ENCODE measurements at regions not wholly inside any gene's neighbourhood (a gene's known extent, or its start where the extent isn't known, plus 50 kb on each side); places are given as distances from the start of the nearest gene placed in this dataset.

DNA sequence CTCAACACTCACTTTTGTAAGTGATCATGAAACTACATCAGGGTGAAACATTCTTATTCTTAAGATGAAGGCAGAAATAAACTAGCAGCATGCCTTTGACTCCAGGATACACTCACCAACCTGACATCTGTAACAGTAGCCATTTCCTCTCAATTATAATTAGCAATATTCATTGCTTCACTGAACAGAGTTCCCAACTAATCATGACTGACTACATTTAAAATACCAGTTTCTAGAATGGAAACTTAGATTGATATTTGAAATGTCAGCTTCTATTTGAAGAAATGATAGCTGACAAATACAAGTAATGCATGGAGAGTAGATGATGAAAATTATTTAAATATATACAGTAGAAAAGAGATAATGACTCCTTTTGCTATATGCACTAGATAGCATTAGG lies 1023.8 kb downstream of the MRPL39 start:
- no peak overlapping the region for H3K27ac ChIP-seq
- TF ChIP-seq, protein P1, sequence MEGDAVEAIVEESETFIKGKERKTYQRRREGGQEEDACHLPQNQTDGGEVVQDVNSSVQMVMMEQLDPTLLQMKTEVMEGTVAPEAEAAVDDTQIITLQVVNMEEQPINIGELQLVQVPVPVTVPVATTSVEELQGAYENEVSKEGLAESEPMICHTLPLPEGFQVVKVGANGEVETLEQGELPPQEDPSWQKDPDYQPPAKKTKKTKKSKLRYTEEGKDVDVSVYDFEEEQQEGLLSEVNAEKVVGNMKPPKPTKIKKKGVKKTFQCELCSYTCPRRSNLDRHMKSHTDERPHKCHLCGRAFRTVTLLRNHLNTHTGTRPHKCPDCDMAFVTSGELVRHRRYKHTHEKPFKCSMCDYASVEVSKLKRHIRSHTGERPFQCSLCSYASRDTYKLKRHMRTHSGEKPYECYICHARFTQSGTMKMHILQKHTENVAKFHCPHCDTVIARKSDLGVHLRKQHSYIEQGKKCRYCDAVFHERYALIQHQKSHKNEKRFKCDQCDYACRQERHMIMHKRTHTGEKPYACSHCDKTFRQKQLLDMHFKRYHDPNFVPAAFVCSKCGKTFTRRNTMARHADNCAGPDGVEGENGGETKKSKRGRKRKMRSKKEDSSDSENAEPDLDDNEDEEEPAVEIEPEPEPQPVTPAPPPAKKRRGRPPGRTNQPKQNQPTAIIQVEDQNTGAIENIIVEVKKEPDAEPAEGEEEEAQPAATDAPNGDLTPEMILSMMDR (conservative IDR thresholded peaks at IDR 0.05) = no peak

DNA sequence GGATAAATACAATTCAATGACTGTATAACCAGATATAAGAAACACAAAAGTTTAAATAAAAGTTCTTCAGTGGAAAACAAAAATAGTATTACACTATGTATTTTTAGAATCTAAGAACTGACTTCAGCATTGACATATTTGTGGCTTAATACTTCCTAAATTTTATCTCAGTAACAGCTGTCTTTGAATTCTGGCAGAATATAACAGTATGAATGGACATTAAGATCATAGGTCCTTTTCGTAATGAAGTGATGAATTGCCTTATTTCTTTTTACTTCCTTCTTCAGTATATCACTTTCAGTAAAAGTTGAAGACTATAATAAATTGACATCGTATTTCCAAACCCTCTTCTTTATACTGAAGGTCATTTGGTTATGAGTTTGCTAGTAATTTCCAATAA lies 1030.0 kb downstream of the MRPL39 start:
- no peak overlapping the region for H3K27ac ChIP-seq

DNA sequence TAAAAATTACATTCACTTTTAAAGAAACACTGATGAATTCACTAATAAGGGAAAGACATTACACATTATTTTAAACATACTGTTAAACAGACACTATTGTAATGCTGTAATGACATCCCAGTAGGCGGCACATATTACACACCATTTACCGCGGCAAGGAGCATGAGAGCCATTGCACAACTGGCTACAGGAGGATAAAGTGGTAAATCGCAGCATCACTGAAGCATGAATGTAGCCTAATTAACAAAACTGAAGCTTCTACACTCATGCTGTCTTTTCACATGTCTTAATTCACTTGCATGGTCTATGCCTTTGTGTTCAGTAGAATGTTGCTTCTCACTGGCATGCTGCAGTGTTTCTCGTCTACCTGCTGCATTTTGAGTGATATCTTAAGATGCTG lies 1046.0 kb downstream of the MRPL39 start:
- TF ChIP-seq, protein P1 (conservative IDR thresholded peaks at IDR 0.05) = no peak

More for the DNA sequence above, 1030.0 kb downstream of the MRPL39 start:
- TF ChIP-seq, protein P1 (conservative IDR thresholded peaks at IDR 0.05) = no peak

DNA sequence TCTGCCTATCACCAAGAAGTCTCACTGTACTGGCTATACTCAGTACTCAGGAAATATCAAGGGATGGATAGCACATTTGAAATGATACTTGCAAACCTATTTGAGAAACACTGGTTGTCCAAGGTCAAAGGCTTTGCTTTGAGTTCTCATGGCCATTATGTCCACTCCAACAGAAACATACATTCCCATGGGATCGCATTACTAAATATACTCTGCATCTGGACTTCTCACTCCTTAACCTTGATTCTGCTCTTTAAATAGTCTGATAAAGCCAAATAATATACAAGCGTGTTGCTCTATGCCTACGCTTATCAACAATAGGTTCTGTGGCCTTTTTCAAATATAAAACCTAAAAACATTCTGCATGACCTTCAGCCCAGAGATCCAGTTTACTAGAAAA lies 1054.8 kb downstream of the MRPL39 start:
- no peak overlapping the region for H3K27ac ChIP-seq
- TF ChIP-seq, protein P1 (conservative IDR thresholded peaks at IDR 0.05) = no peak

More for the DNA sequence above, 1046.0 kb downstream of the MRPL39 start:
- no peak overlapping the region for H3K27ac ChIP-seq

DNA sequence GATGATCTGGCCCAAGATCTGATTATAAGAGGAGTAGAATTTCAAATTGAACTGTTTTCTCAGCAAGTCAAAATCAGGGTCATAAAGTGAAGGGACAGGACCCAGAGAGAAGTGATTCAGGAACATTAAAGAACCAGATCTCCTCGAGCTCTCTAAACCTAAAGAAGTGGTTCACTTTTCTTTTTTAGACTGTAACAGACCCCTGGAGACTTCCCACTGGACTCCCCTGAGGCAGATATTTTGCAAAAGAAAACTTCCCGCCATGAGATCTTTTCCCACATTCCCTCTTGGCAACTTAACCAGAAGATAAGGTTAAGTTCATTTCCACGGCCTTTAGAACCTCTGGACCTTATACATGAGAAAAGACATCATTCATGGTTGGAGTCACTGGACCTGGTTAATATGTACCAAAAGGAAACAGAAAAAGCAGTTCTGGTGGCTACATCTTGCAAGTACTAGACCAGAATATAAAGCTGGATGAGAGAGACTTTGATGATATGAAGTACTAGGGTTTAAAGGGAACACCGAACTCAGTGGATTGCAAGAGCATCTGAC lies 1061.4 kb downstream of the MRPL39 start:
- TF ChIP-seq, protein P1 (conservative IDR thresholded peaks at IDR 0.05) = no peak
- H3K27ac ChIP-seq = no peak overlapping the region

DNA sequence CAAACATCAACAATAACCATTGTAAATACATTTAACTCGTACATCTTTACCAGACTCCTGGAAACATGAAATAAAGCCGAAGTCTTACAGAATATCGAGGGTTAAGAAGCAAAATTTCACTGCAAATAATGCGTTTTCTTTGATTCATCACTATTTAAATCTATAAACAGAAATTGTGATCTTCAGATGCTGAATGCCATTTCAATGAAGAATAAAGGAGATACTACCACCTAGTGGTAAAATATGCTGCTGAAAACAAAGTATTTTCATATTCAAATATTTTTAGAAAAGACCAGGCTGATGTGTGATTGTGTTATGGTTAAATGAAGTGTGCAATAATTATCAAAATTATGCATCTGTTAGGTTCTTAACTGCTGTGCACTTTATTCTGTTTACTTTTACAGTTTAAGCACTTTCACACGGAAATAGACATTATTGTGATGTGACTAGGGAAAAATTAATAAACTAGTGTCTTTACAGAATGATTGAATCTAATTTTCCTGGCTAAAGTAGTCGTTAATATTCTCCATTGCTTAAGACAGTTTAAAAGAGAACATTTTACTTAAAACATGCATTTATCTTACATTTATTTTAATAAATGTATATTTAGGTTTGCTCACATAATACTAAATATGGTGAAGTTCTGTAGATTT lies 1093.1 kb downstream of the MRPL39 start:
- H3K27ac ChIP-seq = no peak overlapping the region
- TF ChIP-seq, protein P1 (conservative IDR thresholded peaks at IDR 0.05) = peak; percentile 95

DNA sequence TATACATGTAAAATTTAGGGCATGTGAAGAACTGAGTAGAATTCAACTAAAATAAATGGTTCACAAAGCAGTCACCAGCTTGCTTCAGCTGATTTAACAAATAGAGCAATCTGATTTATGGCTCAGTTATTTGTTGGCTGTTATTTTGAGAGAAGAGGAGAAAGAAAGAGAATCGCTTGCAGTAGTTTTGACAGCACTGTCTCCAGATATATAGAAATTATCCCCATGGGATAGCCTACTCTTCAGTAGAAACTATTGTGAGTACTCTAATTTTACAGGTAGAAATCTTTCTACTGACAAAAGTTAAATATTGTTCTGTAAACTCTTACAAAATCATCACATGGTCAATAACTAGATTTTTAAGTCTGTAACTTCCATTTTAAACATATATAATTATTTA lies 1098.2 kb downstream of the MRPL39 start:
- TF ChIP-seq, protein P1 (conservative IDR thresholded peaks at IDR 0.05) = no peak
- no peak overlapping the region for H3K27ac ChIP-seq

All from VCaP (cell line).